A204.1 (cell line): ENCODE measurements at regions not wholly inside any gene's neighbourhood (a gene's known extent, or its start where the extent isn't known, plus 50 kb on each side); places are given as distances from the start of the nearest gene placed in this dataset.
A peak's percentile ranks its signal among the peaks of the same experiment; 100 is the strongest.

Experiments used
- FAIRE-seq: peaks from 2 replicates; lab custom pipeline; 2012; peaks lifted over from hg19 to GRCh38; lab: Jason Lieb, UNC

GRCh38 chr18:59038295-59039039, 101.2 kb upstream of the SEC11C start:
- FAIRE-seq = no peak

DNA sequence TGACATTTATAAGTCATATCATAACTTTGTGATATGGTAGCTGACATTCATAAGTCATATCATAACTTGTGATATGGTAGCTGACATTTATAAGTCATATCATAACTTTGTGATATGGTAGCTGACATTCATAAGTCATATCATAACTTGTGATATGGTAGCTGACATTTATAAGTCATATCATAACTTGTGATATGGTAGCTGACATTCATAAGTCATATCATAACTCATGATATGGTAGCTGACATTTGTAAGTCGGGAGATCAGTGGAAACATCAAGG, 100.7 kb upstream of the SEC11C start:
- peak; percentile 49 for FAIRE-seq

DNA sequence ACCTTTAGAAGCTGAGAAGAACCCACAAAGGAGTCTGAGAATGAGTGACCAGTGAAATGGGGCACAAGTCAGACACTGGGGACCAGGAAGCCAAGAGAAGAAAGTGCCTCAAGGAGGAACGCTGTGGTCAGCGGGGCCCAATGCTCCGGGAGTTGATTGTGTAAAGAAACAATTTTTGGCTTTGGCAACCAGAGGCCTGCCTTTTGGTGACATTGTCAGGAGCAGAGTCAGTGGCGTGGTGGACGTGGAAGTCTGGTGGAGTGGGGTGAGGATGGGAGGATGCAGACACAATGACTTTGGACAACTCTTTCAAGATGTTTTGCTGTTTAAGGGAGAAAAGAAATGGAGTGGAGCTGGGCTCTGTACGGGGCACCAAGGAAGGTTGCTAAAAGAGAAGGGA, 100.2 kb upstream of the SEC11C start:
- no peak for FAIRE-seq

DNA sequence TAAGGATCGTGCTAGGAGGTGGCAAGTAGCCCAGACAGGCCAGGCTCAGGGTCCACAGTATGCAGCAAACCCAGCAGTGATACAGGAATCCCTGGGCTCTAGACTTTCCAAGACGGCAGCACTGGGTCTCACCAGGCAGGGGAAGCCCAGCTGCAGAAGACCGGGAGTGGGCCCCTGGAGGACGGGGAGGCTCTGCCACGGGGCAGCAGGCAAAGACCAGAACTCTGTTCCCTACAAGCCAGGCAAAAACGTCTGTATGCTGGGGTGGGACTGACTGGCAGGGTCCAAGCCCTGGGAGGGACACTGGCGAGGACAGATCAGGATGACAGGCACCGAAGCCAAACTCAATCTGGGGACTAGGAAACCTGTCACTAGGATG, 98.9 kb upstream of the SEC11C start:
- FAIRE-seq = no peak

- no peak for FAIRE-seq
Observed at GRCh38 chr18:59041296-59041695, 98.4 kb upstream of the SEC11C start.

DNA sequence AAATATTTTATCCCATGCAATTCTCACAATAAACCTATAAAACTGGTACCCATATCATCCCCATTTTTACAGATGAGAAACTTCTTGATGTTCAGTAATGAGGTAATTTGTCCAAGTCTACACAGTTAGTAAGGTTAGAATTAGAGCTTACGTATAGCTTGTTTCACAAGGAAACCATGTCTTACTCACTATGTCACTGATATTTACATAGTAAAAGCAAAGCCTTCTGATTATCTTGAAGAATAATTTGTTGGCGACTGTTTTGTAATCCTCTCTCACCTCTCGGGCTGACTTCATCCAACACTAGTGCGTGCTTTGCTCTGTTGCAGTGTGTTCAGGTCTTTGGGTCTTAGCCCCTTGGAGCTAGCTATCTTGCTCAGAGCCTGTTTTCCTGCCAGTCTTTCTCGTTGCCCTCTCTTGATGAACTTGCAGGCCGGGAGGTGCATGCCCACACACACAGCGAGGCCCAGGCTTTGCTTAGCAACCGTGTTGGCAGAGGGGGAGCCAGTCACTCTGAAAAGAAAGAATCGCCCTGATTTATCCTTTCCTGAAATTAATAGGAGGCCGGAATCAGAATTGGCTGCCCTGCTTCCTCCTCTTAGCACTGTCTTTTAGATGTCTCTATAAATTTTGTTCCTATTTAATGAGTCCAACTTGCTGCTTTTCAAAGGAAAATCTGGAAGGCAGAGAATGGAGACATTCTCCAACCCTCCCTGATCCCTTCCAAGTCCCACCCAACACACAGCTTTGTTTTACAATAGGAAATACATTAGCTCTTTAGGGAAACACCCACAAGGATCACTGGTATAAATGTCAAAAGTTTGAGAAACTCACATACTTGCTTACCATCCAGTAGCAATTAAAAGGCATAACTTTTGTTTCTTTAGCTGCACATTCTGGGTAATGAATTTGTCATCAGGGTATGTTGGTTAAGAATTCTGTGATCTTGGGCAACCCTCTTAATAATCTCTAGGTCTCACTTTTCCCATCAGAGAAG, 97.6 kb upstream of the SEC11C start:
- no peak for FAIRE-seq

DNA sequence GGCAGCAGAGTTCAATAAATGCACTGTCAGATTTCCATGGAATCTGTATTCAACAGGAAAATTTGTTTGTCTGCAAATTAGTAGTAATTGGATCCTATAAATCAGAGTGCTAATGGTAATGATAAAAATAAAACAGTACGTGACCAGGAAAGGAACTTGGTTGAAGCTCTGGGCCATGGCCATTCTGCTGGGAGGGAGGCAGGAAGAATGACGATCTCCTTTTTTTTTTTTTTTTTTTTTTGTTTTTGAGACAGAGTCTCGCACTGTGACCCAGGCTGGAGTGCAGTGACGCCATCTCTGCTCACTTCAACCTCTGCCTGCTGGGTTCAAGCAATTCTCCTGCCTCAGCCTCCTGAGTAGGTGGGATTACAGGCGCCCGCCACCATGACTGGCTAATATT, 94.8 kb upstream of the SEC11C start:
- FAIRE-seq = no peak

DNA sequence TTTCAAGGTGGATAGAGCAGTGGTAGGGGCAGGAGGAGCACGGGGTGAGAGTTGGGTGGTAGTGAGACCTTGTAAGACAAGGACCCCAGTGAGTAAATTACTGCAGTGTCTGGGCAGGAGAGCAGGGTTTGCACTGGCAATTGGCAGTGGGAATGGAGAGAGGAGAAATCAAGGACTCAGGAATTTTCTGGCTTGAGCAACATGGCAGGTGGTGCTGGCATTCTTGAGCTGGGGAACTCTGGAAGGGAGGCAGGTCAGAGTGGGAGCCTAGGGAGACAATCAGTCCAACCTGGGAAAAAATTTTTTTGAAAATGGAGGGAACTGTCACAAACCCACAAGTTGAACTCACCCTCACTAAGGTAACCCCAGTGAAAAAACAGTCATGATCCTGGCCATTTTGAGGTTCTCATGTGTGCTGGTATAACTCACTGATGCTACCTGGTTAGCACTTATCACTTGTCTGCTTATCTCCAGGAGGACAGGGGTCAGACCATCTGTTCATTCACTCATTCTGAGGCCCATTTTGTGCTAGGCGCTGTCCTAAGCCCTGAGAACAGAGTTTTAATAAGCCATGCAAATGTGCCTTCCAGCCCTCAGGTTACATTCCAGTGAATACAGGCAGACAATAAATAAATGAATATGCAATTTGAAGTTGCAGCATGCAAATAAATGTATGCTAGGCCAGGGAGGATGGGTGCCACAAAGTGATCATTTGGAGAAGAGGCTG, 92.2 kb upstream of the SEC11C start:
- FAIRE-seq = no peak

GRCh38 chr18:59048048-59048363, 91.7 kb upstream of the SEC11C start:
- no peak for FAIRE-seq

- no peak for FAIRE-seq
Observed at GRCh38 chr18:59048378-59048777, 91.3 kb upstream of the SEC11C start.

DNA sequence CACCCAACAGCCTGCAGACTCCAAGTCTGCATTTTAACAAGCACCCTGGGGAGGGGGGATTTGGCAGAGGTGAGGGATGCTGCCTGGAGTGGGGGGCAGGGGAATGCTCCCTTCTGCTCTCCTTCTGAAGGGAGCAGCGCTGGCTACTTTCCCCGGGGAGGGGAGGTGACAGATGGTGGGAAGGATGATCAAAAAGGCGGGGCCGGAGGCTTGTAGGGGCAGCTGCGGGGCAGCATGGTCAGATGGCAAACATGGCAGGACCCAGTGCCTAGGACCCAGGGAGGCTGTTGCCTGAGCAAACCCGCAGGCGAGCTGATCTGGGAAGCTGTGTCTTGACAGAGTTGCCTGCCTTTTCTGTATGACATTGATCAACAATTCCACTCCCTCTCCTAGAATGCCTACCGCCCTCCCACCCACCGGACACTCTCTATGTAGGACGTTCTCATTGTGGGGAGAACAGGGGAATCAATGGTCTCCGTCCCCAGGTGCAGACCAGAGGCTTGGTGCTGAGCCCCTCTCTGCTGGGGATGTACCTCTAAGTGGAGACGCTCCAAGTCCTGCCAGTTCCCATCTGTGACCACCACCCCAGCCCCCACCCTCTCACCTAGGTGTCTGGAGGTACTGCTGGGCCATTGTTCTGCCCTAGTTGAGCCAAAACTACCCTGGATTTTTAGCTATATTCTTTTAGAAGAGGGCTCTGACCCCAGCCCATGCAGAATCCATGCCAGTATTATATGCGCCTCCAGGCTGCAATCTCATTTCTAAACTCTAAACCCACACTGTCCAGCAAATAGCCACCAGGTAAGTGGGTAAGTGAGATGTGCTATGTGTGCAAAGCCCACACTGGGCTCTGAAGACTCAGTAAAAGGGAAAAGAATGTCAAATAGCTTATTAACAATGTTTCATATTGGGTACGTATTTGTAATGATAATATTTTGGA, 89.7 kb upstream of the SEC11C start:
- FAIRE-seq = no peak

- no peak for FAIRE-seq
Observed at GRCh38 chr18:59050661-59051057, 89.0 kb upstream of the SEC11C start.

DNA sequence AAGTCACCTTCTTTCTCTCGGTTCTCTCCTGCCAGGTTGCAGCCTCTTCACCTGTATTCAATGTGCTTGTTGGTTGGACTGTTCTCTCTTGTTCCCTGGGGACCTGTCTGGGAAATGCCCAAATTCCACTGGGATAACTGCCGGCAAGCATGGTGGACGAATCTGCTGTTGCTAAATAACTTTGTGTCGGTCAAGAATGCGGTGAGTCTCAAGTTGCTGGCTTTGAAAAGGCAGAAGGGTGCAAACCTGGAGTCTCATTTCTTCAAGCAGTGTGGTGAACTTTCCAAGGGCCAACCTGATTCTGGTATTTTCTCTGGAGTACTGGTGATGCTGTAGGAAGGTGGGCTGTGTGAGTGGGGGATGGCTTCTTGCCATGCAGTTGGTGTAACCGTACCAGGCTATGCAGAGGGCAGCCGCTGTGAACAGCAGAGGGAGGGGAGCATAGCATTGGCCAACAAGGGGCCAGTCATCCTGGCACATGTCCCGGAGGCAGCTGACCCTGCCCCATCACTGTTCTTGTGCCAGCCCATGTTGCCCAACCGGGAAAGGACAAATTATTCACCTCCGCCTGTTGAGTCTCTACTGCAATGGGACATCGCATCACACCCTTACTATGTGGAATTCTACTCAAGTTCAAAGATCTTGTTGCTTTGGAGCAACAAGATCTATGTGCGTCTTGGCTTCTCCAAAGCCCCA, 88.1 kb upstream of the SEC11C start:
- FAIRE-seq = no peak

- no peak for FAIRE-seq
Observed at GRCh38 chr18:59052965-59053820, 86.5 kb upstream of the SEC11C start.

GRCh38 chr18:59054496-59055287, 85.0 kb upstream of the SEC11C start:
- no peak for FAIRE-seq

- FAIRE-seq = no peak
Observed at GRCh38 chr18:59055345-59056032, 84.2 kb upstream of the SEC11C start.

DNA sequence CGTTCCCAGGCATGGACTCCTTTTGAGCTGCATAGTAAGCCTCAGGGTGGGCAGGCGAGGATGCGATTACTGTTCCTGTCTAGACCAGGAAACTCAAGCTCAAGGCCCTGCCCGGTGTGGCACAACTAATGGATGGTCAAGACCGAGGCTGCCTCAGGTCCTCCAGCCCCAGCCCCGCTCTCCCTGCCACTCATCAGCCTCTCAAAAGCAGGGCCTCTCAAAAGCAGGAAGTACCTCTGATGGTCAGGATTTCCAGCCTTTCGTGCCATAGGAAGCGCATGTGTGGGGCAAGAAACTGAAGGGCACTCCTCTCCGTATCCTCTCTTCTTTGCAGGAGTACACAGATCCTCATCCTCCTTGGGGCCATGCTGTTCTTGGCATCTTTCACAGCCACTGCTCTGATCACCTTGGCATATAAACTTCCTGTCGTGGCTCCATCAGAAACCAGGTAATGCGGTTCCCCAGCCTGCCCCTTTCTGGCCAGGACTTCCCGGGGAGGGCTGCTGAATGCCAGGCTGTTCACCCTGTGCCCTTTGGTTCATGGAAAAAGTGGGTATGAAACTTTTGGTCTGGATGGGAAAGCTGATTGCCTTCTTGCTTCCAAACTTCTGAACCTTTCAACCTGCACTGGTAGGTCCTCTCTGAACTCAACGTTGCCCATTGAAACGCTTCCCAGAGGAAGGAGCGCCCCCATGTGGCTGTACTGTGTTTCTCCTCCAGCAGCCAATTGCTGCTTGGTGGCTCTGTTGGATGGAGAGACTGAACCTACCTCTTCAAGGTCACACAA, 82.8 kb upstream of the SEC11C start:
- no peak for FAIRE-seq

DNA sequence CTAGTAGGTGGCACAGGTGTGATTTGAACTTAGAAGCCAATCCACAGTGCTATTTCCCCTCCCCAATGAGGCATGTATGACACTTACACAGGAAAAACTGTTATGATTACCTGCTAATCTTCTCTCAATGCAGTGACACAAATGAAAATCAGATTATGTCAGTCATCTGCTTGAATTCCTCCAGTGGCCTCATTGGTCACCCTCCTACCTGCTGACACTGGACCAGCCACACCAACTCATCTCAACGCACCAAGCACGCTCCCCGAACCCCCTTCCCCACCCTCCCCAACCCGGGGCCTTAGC, 82.2 kb upstream of the SEC11C start:
- no peak for FAIRE-seq
